Peyer's patch (tissue), 4 donors: ENCODE measurements at regions not wholly inside any gene's neighbourhood (a gene's known extent, or its start where the extent isn't known, plus 50 kb on each side); places are given as distances from the start of the nearest gene placed in this dataset.

Source experiments
- CTCF ChIP-seq, 6 experiments: fragments of 450-650 bp in 4 of 6; fragments of 200-600 bp in 2 of 6; sonication (generic) in 1 of 6; IDR thresholded peaks; one replicate each; pipeline ENCODE4 v1.5.1; 2017 to 2019; ENCODE audit warnings: antibody characterized with exemption in 6 of 6, mild to moderate bottlenecking in 3 of 6, moderate library complexity in 1 of 6
- POLR2A ChIP-seq, 2 donors: fragments of 450-650 bp; IDR thresholded peaks; one replicate each; pipeline ENCODE4 v1.5.1; 2017; ENCODE audit warnings: antibody characterized with exemption in 2 of 2, mild to moderate bottlenecking in 2 of 2, moderate library complexity in 2 of 2

- no peak for TF ChIP-seq CTCF (IDR thresholded peaks at IDR 0.05)
- no peak for TF ChIP-seq POLR2A (IDR thresholded peaks at IDR 0.05)
Observed at GRCh38 chr11:29163231-29163630, 853.6 kb downstream of the KCNA4 start.
